ENCODE measurements at regions not wholly inside any gene's neighbourhood (a gene's known extent, or its start where the extent isn't known, plus 50 kb on each side); places are given as distances from the start of the nearest gene placed in this dataset.

GRCh38 chr1:5120559-5120958 is 466.1 kb downstream of the AJAP1 start:
- no peak for TF ChIP-seq EZH2 (IDR thresholded peaks at IDR 0.05; ENCODE audit: borderline replicate concordance, low read depth, low read length, severe bottlenecking)
- TF ChIP-seq CTCF (IDR thresholded peaks at IDR 0.05; ENCODE audit: borderline replicate concordance, extremely low read depth, low read length, poor library complexity, severe bottlenecking) = no peak
